Stimulated activated CD8-positive, alpha-beta memory T cell treated with anti-CD3 and anti-CD28 coated beads, Interleukin-7, amount 100 ng/mL, for 24 hours (primary cell): ENCODE measurements at regions not wholly inside any gene's neighbourhood (a gene's known extent, or its start where the extent isn't known, plus 50 kb on each side); places are given as distances from the start of the nearest gene placed in this dataset.

Source experiments
- DNase-seq: peaks from one replicate; pipeline ENCODE4 v3.0.0-alpha.2; 2020; ENCODE audit warnings: low read depth

DNA sequence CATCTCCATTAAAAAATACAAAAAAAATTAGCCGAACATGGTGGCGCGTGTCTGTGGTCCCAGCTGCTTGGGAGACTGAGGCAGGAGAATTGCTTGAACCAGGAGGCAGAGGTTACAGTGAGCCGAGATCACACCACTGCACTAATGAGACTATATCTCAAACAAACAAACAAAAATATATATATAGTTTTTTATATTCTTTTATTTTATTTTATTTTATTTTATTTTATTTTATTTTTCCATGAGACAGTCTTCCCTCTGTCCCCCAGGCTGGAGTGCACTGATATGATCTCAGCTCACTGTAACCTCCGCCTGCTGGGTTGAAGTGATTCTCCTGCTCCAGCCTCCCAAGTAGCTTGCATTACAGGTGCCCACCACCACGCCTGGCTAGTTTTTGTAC, 79.5 kb downstream of the IRF2BPL start:
- DNase-seq: no peak

DNA sequence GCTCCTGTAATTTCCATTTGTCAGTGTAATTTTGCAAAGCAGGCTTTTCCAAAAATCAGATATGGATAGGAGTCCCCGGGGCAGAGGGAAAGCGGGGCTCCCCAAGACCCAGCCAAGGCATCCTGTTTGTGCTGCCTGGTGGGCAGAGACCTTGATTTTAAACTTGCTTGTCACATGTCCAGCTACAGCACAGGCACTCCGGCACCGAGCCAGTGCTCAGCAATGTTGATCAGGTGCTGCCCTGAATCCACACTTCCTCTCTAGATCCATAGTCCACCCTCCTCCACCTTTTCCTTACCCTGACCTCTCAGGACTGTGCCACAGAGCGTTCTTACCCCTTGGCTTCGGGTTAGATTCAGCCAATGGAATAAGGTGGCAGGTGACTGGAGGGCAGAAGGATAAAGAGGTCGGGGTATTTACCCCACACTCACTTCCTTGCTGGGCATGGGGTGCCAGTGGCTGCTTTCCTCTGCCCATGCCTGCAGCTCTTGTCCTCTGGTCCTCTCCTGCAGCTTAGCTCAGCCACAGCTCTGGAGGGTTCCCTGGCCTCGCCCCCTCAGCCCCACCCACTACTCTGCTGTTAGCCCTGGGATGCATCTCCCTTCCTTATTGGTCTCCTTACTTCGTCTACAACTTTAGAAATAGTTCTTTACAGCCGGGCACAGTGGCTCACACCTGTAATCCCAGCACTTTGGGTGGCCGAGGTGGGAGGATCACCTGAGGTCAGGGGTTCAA, 80.1 kb downstream of the IRF2BPL start:
- DNase-seq: no peak

DNA sequence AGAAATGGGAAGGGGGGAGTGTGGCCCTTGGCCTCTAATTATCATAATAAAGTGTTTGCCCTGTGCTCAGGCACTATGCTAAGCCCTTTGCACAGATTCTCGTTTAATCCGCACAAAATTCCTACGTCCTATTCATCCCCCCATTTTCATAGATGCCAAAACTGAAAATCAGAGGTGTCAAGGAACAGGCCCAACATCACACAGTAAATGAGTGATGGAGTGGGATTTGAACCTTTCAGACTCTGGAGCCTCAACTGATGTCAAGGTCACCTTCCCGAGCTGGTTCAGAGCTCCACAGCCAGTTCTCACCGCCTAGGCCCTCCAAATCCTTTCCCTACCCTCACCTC, 80.7 kb downstream of the IRF2BPL start:
- DNase-seq: no peak

DNA sequence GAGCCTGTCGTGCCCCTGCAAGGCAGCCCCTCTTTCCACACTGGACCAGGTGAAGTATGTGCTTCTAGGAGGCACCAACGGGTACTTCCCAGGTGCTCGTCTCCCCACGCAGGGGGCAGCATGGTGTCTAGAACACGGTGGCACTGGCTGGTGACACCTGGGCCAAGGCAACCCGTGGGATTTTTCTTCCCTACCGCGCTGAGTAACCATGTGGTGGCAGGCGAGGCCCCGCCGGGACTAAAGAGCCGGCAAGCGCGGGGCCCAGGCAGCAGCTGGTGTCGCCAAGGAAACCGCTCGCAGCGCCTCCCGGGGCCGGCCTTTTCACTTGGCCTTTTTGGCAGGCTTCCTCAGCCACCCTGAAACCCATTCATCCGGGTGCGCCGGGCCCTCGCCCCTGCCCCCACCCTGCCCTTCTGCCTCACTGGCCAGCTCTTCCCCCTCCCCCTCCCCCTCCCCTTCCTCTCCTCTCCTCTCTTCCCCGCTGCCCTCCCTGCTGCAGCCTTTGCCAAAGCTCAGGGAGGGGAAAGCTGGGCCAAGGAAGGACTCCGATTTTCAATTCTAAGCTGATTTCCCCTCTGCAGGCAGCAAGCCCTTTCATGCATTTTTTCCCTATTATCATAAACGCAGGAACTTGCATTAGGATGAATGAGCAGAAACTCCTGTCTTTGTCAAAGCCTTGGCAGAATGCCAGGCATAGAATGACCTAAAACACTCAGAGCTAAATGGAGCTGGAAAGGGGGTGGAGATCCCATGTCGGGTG, 81.2 kb downstream of the IRF2BPL start:
- peak; percentile 46 for DNase-seq

DNA sequence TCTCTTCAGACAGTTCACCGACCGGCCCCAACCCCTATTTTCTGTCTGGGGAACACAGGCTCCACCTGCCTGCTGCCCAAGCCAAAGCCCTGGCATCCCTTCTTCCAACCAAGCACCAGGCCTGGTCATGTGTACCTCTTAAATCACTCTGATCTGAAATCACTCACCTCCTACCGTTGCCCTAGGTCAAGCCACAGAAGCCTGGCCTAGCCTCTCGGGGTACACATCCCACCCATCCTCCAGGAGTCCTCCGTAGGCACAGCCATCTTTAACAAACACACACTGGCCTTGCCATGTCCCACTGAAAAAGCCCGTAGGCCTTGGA, 81.8 kb downstream of the IRF2BPL start:
- DNase-seq: no peak

DNA sequence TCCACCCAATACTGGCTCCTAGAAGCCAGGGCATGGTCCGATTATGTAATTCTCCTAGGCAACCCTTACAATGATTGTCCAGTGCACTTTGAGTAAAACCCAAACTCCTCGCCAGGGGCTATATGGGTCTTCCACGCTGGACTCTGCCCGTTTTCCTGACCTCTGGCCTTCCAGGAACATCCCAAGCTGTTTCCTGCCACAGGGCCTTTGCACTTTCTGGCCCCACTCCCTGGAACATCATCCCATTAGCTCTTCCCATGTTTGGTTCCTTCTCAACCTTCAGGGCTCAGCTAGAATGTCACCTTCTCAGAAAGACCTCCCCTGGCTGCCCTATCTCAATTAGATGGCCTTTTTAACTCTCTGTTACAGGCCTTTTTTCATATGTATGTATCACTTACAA, 85.4 kb downstream of the IRF2BPL start:
- no peak for DNase-seq

DNA sequence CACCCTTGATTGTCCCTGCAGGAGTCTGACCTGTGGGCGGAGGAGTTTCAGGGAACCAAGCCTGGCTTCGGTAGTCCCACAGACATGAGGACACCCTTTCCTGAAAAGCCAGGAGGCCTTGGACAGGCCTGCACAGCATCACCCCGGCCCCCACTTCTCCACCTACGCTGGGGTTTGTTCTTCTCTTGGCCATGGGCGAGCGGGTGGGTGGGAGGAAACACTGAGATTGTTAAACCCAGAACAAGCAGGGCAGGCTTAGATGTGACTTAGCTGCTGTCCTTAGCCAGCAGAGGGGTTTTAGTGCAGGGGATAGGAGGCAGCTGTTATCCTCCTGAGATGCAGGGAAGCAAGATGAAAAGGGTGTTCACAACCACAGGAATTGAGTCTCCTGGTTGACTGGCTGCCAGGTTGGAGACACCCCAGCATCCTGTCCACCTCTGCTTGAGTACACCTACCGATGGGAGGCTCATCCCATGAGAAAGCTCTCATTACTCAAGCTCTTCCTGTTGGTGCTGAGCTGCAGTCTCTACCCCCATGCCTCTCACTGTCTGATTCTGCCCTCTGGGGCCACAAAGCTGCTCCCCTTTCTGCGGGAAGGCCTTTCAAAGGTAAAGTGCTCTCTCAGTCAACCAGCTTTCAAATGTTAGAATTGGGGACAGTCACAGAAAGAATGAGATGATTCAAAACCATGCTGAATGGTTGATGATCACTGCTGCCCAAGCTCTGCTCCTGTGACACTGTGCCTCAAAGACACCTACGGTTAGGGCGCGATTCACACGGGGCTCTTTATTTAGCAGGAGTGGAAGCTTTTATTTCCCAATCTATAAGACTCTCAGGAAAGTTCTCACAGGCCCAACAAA, 86.3 kb downstream of the IRF2BPL start:
- DNase-seq: no peak

DNA sequence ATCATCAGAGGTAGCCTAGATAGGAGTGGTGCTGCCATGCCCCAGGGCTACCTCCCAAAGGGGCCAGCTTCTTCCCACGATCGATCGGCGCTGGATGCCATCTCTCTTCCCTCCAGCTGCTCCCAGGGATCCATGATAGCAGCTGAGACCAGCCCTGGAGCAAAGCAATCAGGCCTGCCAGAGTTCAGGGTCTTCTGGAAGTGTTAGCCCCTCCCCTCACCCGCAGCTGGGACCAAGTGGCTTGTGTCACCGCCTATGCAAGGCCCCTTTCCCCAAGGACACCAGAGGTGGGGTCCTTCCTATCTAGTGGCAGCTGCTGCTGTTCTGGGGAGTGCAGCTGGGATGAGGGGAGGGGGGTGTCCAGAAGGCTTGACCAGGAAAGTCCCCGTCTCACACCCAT, 87.0 kb downstream of the IRF2BPL start:
- no peak for DNase-seq

DNA sequence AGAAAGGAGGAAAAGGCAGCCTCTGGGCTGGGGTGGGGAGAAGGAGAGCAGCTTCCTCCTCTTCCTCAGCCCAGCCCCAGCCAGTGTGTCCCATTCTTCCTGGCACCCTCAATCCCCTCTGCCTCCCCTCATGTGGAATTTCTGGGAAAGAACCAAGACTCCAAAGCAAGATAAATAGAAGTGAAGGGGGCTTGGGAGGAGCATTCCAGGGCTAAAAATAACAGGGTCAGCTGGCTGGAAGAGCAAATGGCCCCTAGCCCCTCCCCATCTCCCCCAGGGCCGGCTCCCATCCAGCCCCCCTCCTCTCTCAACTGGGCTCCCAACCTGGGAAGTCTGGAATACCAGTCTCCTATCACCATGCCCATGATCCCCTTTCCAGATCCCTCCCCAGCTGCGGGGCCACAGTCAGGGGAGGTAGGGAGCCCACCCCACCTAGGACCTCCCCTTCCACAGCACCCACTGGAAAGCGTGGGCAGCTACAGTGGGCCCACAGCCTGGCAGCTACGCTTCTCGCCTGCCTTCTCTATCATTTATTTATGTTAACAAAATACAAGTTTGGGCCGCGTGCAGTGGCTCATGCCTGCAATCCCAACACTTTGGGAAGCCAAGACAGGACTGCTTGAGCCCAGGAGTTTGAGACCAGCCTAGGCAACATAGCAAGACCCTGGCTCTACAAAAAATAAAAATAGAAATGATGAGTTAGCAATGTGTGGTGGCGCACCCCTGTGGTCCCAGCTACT, 88.3 kb downstream of the IRF2BPL start:
- DNase-seq: no peak

DNA sequence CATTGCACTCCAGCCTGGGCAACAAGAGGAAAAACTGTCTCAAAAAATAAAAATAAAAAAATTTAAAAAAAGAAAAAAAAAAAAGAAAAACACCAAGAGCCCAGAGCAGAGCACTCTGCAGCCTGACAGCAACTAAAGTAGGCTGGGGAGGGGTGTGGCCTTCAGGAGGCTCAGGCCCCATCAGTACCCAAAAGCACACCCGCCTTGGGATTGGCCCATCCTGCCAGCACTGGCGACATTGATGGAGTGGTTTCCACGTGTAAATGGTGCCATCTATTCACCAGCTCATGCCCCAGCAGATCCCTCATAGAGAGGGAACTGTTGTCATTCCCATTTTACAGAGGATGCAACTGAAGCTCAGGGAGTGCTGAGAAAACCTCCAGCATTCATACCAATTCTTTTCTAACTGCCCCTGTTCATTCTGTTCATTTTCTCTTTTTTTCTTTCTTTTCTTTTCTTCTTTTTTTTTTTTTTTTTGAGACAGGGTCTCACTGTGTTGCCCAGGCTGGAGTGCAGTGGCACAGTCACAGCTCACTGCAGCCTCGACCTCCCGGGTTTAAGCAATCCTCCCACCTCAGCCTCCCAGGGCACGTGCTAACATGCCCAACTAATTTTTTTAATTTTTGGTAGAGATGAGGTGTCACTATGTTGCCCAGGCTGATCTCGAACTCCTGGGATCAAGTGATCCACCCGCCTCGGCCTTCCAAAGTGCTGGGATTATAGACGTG, 89.3 kb downstream of the IRF2BPL start:
- DNase-seq: no peak

DNA sequence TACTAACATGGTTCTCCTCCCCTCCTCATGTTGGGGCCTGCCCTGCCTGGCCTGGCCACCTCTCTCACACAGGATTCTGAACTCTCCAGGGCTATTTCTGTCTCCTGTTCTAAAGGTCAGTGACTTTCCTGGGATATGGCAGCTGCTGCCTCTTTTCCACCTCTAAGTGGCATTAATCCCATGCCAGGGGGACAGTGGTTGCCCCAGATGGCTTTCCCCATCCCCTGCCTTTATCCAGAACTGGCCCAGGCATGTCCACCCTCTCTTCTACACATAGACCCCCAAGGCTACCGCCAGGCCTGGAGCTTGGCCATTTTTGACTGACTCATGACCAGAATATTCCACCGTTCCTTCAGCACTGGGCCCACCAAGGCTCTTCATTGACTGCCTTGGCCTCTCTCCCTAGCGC, 90.4 kb downstream of the IRF2BPL start:
- no peak for DNase-seq

DNA sequence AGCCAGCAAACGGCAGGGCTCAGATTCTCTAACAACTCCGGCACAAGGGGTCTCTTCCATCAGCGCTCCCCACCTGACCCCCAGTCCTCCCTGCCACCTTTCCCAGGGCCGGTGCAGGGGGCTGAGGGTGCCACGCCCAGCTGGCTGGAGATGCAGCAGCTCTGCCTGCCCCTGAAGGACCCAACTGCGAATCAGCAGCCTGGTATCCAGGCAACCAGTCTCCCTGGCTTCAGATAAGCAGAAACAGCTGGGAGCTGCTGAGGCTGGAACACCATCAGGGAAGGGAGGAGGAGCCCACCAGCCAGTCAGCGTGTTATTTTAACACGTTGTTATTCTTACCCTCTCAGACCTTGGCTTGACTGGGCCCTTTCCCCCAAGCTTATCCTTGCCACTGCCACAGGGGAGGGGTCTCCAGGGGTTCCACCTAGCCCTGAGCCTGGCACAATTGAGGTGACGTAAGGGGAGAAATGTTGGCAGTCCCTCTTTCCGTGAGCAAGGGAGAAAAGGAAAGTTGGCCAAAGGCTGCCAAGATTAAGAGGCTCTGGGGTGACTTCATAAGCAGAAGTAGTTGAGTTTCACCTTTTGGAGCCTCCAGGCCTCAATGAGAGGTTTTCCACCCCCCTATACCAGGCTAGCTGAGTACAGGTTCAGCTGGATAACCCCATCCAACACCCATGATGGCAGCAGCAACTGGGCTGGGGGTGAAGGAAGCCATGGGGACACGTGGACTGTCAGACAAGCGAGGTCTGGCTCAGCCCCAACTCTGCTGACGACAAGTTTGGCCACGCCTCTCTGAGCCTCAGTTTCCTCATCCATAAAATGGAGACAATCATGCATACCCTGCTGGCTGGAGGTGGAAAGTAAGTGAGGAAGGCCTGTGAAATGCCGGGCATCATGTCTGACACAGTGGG, 91.1 kb downstream of the IRF2BPL start:
- no peak for DNase-seq

DNA sequence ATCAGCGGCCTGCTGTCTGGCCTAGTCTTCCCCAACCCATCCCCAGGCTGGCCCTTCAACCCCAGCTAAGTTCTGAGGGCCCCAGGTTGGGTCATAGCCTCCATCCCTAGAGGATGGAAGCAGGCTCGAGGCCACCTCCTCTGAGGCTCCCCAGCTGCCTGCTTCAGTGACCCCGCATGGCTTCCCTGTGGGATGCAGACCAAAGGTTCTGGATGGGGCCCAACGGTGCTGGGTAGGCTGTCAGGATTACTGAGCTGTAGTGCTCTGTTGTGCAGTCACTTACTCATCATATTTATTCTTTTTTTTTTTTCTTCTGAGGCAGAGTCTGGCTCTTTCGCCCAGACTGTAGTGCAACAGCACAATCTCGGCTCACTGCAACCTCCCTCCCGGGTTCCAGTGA, 92.0 kb downstream of the IRF2BPL start:
- DNase-seq: no peak

DNA sequence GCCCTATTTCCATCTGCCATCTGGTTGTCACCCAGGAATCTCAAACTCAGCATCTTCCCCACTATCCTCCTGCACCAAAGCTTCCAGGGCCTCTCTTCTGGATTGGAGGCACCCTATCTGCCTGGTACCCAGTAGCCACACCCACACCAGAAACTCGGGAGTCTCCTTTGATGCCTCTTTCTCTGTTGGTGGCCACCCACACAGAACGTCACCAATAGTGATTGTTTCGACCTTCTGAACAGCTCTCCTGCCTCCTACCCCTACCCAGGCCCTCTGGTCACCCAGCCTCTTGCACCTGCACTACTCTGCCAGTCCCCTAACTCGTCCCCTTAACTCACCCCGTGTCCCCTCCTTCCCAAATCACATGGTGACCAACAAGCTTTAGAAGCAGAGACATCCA, 95.0 kb downstream of the IRF2BPL start:
- DNase-seq: no peak

DNA sequence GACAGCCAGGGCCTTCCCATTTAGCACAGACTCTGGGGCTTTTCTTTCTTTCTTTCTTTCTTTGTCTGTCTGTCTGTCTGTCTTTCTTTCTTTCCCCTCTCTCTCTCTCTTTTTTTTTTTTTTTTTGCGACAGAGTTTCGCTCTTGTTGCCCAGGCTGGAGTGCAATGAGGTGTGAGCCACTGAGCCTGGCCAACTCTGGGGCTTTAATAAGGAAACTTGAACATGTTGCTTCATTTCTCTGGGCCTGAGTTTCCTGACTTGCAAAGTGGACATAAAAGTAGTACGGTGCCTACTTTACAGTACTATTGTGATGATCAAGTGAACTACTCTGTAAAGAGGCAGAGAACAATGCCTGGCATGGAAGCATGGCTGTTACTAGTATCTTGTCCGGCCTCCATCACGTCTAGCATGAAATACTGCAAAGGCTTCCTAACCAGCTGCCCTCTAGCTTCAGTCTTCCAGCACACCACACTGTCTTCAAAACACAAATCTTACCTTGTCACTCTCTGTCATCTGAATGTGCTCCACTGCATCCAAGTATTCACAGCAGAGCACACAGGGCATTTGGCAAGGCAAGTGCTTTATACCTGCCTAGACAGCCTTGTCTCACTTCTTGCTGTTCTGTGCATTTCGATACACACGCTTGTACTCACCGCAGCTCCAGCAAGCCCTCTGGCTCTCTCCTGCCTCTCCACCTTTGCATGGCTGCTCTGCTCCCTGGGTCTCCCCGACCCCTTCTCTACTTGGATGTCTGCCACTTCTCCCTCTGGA, 96.7 kb downstream of the IRF2BPL start:
- DNase-seq: no peak

DNA sequence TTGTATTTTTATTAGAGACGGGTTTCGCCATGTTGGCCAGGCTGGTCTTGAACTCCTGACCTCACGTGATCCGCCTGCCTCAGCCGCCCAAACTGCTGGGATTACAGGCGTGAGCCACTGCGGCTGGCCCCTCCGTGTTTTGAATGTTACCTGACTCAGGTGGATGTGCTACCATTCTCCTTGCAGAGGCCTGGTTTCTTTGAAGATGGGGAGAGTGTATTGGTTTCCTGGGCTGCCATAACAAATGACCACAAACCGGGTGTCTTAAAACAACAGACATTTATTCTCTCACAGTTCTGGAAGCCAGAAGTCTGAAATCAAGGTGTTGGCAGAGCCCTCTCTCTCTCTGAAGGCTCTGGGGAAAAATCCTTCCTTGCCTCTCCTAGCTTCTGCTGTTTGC, 98.0 kb downstream of the IRF2BPL start:
- DNase-seq: no peak

DNA sequence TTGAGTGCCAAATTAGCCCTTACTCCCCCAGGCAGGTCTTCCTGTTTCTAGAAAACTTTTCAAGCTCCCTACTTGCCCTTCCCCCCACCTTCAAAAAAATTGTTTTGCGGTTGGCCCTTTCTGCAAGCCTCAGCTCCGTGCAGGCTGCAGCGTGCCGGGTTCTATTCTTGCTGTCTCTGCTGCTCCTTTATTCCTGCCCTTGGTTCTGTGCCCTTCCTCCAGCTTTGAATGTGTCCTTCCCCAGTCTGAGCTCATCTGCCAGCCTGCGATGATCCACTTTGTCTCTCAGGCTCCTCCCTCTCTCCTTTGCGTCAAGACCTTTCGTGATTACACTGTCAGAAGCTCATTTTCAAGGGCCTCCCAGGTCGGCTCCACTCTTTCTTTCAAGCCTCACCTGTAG, 98.6 kb downstream of the IRF2BPL start:
- no peak for DNase-seq

DNA sequence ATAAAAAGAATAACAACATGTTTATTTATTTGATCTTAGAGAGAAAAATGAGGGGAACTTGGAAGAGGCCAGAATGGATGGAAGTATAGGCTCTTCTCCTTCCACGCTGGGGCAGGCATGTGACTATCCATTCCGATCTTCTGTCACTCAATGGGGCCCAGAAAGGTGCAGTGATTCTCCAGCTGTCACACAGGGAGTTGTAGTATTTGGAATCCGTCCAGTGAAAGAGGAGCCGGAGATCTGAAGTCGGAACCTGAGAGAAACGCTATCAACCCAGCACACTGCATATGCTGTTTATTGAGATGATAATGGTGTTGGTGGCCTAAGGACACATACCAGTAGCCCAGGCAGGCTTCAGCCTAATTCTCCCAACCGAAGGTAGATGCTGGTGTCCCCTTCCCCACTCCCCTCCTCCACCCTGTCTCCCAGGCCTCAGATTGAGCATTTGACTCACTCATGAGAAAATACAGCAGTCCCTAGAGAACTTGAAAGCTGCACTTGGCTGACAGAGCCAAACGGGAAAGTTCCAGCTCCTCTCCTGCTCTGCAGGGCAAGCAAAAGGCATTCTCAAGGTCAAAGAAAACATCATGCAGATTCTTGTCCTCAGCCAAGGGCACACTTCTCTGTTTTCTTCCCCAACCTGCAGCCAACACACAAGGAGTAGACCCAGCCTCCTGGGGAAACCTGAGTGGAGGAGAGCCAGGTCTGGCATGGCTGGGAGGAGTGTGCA, 100.4 kb downstream of the IRF2BPL start:
- DNase-seq: no peak
